ENCODE measurements at regions not wholly inside any gene's neighbourhood (a gene's known extent, or its start where the extent isn't known, plus 50 kb on each side); places are given as distances from the start of the nearest gene placed in this dataset.

DNA sequence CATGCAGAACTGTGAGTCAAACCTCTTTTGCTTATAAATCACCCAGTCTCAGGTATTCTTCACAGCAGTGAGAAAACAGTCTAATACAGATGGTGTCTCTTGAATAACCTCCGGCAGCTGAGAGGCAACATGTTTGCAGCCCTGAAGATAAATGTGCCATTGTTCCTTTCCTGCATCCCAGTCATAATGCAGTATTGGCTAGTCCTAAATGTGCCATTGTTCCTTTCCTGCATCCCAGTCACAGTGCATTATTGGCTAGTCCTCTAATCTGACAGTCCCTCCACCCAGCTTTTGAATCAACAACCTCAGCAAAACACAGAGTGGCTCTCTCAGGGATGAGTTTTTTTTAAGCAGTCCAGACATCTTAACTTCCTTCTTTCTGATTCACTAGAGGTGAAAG lies 550.7 kb downstream of the RIT2 start:
- Histone ChIP-seq H3K36me3 (ENCODE audit: control insufficient read depth, low read length) (no peaks in the 10 kb centered on the region), H3K4me2 (ENCODE audit: low read length) (no peak overlapping the region), H3F3A (ENCODE audit: control insufficient read depth, insufficient read depth) (no peaks in the 10 kb centered on the region), H3K9me2 (replicated peaks; ENCODE audit: control insufficient read depth, low read length) (no peaks in the 10 kb centered on the region), H3K9me3 (ENCODE audit: control insufficient read depth, insufficient read depth, low read length) (no peaks in the 10 kb centered on the region), H3K4me1 (ENCODE audit: control insufficient read depth, low read length) (no peaks in the 10 kb centered on the region), H3K27me3 (ENCODE audit: control insufficient read depth, low read length) (no peaks in the 10 kb centered on the region), H3K79me2 (ENCODE audit: control insufficient read depth, low read length) (no peaks in the 10 kb centered on the region), H3K27ac (ENCODE audit: low read depth, low read length) (no peak overlapping the region), H4K20me1 (ENCODE audit: control insufficient read depth, insufficient read depth, low read depth, low read length) (no peaks in the 10 kb centered on the region), H3K4me3 (ENCODE audit: low read length) (no peak overlapping the region)
- no peak for TF ChIP-seq EZH2phosphoT487 (IDR thresholded peaks at IDR 0.05; ENCODE audit: borderline replicate concordance, low read length)
- TF ChIP-seq, protein P1, sequence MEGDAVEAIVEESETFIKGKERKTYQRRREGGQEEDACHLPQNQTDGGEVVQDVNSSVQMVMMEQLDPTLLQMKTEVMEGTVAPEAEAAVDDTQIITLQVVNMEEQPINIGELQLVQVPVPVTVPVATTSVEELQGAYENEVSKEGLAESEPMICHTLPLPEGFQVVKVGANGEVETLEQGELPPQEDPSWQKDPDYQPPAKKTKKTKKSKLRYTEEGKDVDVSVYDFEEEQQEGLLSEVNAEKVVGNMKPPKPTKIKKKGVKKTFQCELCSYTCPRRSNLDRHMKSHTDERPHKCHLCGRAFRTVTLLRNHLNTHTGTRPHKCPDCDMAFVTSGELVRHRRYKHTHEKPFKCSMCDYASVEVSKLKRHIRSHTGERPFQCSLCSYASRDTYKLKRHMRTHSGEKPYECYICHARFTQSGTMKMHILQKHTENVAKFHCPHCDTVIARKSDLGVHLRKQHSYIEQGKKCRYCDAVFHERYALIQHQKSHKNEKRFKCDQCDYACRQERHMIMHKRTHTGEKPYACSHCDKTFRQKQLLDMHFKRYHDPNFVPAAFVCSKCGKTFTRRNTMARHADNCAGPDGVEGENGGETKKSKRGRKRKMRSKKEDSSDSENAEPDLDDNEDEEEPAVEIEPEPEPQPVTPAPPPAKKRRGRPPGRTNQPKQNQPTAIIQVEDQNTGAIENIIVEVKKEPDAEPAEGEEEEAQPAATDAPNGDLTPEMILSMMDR (IDR thresholded peaks at IDR 0.05; ENCODE audit: low read depth, low read length, poor library complexity, severe bottlenecking): no peak

- no peaks in the 10 kb centered on the region for H3K79me2 ChIP-seq (ENCODE audit: control insufficient read depth, low read length)
- H3K4me3 ChIP-seq (ENCODE audit: low read length): no peak overlapping the region
- no peaks in the 10 kb centered on the region for H4K20me1 ChIP-seq (ENCODE audit: control insufficient read depth, insufficient read depth, low read depth, low read length)
- H3K27ac ChIP-seq (ENCODE audit: low read depth, low read length): no peak overlapping the region
- H3K9me2 ChIP-seq (replicated peaks; ENCODE audit: control insufficient read depth, low read length): no peaks in the 10 kb centered on the region
- no peaks in the 10 kb centered on the region for H3K4me1 ChIP-seq (ENCODE audit: control insufficient read depth, low read length)
- TF ChIP-seq, protein P1 (IDR thresholded peaks at IDR 0.05; ENCODE audit: low read depth, low read length, poor library complexity, severe bottlenecking): no peak
- TF ChIP-seq EZH2phosphoT487 (IDR thresholded peaks at IDR 0.05; ENCODE audit: borderline replicate concordance, low read length): no peak
- H3K27me3 ChIP-seq (ENCODE audit: control insufficient read depth, low read length): no peaks in the 10 kb centered on the region
- H3K9me3 ChIP-seq (ENCODE audit: control insufficient read depth, insufficient read depth, low read length): no peaks in the 10 kb centered on the region
- no peak overlapping the region for H3K4me2 ChIP-seq (ENCODE audit: low read length)
- H3F3A ChIP-seq (ENCODE audit: control insufficient read depth, insufficient read depth): no peaks in the 10 kb centered on the region
- no peaks in the 10 kb centered on the region for H3K36me3 ChIP-seq (ENCODE audit: control insufficient read depth, low read length)
Measured at GRCh38 chr18:42568773-42569172, 546.7 kb downstream of the RIT2 start.

GRCh38 chr18:42574871-42575270 lies 540.6 kb downstream of the RIT2 start:
- TF ChIP-seq EZH2phosphoT487 (IDR thresholded peaks at IDR 0.05; ENCODE audit: borderline replicate concordance, low read length): no peak
- TF ChIP-seq, protein P1 (IDR thresholded peaks at IDR 0.05; ENCODE audit: low read depth, low read length, poor library complexity, severe bottlenecking): no peak
- no peaks in the 10 kb centered on the region for H3K9me3 ChIP-seq (ENCODE audit: control insufficient read depth, insufficient read depth, low read length)

DNA sequence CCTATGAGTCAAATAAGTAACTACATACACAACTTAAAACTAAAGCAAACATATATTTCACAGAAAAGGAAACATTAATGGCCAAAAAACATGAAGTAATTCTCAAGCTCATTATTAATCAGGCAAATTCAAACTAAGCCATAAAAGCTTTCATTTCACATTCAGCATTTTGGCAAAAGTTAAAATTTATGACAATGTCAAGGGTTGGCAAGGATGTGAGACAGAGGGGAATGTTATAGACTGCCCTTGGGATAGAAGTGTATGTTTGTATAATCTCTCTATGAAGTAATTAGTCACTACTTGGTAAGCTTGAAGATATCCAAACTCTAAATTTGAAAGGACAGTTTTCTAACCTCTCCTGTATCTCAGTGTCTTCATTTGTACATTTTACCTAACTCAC lies 539.4 kb downstream of the RIT2 start:
- no peak overlapping the region for H3K4me3 ChIP-seq (ENCODE audit: low read length)
- no peaks in the 10 kb centered on the region for H3K36me3 ChIP-seq (ENCODE audit: control insufficient read depth, low read length)
- no peaks in the 10 kb centered on the region for H3K79me2 ChIP-seq (ENCODE audit: control insufficient read depth, low read length)
- H3K9me2 ChIP-seq (replicated peaks; ENCODE audit: control insufficient read depth, low read length): no peaks in the 10 kb centered on the region
- no peak overlapping the region for H3K4me2 ChIP-seq (ENCODE audit: low read length)
- no peak for TF ChIP-seq EZH2phosphoT487 (IDR thresholded peaks at IDR 0.05; ENCODE audit: borderline replicate concordance, low read length)
- TF ChIP-seq, protein P1 (IDR thresholded peaks at IDR 0.05; ENCODE audit: low read depth, low read length, poor library complexity, severe bottlenecking): no peak
- no peaks in the 10 kb centered on the region for H3K27me3 ChIP-seq (ENCODE audit: control insufficient read depth, low read length)
- H3K27ac ChIP-seq (ENCODE audit: low read depth, low read length): no peak overlapping the region
- H4K20me1 ChIP-seq (ENCODE audit: control insufficient read depth, insufficient read depth, low read depth, low read length): no peaks in the 10 kb centered on the region
- no peaks in the 10 kb centered on the region for H3K9me3 ChIP-seq (ENCODE audit: control insufficient read depth, insufficient read depth, low read length)
- H3F3A ChIP-seq (ENCODE audit: control insufficient read depth, insufficient read depth): no peaks in the 10 kb centered on the region
- no peaks in the 10 kb centered on the region for H3K4me1 ChIP-seq (ENCODE audit: control insufficient read depth, low read length)

More at GRCh38 chr18:42574871-42575270, 540.6 kb downstream of the RIT2 start:
- Histone ChIP-seq H3K9me2 (replicated peaks; ENCODE audit: control insufficient read depth, low read length) (no peaks in the 10 kb centered on the region), H4K20me1 (ENCODE audit: control insufficient read depth, insufficient read depth, low read depth, low read length) (no peaks in the 10 kb centered on the region), H3K4me3 (ENCODE audit: low read length) (no peak overlapping the region), H3K4me1 (ENCODE audit: control insufficient read depth, low read length) (no peaks in the 10 kb centered on the region), H3K27ac (ENCODE audit: low read depth, low read length) (no peak overlapping the region), H3F3A (ENCODE audit: control insufficient read depth, insufficient read depth) (no peaks in the 10 kb centered on the region), H3K27me3 (ENCODE audit: control insufficient read depth, low read length) (no peaks in the 10 kb centered on the region), H3K79me2 (ENCODE audit: control insufficient read depth, low read length) (no peaks in the 10 kb centered on the region), H3K4me2 (ENCODE audit: low read length) (no peak overlapping the region), H3K36me3 (ENCODE audit: control insufficient read depth, low read length) (no peaks in the 10 kb centered on the region)

All from DOHH2 (cell line).